Thoracic aorta (tissue), 2 donors: ENCODE measurements at regions not wholly inside any gene's neighbourhood (a gene's known extent, or its start where the extent isn't known, plus 50 kb on each side); places are given as distances from the start of the nearest gene placed in this dataset.

Source experiments
- ATAC-seq: fragments of 150-250 bp; one replicate; pipeline ENCODE4 v1.8.0; 2017; ENCODE audit warnings: low read depth; ENCODE audit not compliant: insufficient number of reproducible peaks, low FRiP score
- DNase-seq: peaks from one replicate; pipeline ENCODE4 v3.0.0-alpha.2; 2020; ENCODE audit warnings: low spot score
- H3K27ac ChIP-seq, 2 donors: fragments of 200-600 bp; sonication (generic); 1 replicate in 1 of 2; 2 replicates in 1 of 2; pipeline ENCODE4 v1.5.1; 2016; ENCODE audit warnings: mild to moderate bottlenecking in 2 of 2, moderate library complexity in 2 of 2
- H3K27me3 ChIP-seq: fragments of 200-600 bp; sonication (generic); replicated peaks from 2 replicates; pipeline ENCODE4 v1.6.0; 2016; ENCODE audit warnings: mild to moderate bottlenecking; ENCODE audit not compliant: insufficient read depth
- H3K36me3 ChIP-seq: fragments of 200-600 bp; sonication (generic); one replicate; pipeline ENCODE4 v1.5.1; 2016
- H3K4me1 ChIP-seq, 2 donors: fragments of 200-600 bp; sonication (generic); 1 replicate in 1 of 2; 2 replicates in 1 of 2; pipeline versions ENCODE4 v1.5.1 to v1.6.0; 2016; ENCODE audit warnings: low read depth in 2 of 2, mild to moderate bottlenecking in 1 of 2; ENCODE audit not compliant: control insufficient read depth in 1 of 2
- H3K4me3 ChIP-seq: fragments of 200-600 bp; sonication (generic); 2 replicates; pipeline ENCODE4 v1.5.1; 2016; ENCODE audit warnings: mild to moderate bottlenecking
- H3K9me3 ChIP-seq: fragments of 200-600 bp; sonication (generic); 2 replicates; pipeline ENCODE4 v1.5.1; 2016
- CTCF ChIP-seq: fragments of 200-600 bp; sonication (generic); IDR thresholded peaks from one replicate; pipeline ENCODE4 v1.5.1; 2019; ENCODE audit warnings: antibody characterized with exemption

- DNase-seq (no peak), ATAC-seq (no peak)
- no peak overlapping the region for H3K27ac ChIP-seq
- H3K9me3 ChIP-seq: no peaks in the 10 kb centered on the region
- TF ChIP-seq CTCF: no peak
- H3K4me3 ChIP-seq: no peak overlapping the region
- H3K36me3 ChIP-seq: no peaks in the 10 kb centered on the region
- no peaks in the 10 kb centered on the region for H3K27me3 ChIP-seq
- H3K4me1 ChIP-seq: no peaks in the 10 kb centered on the region
Observed at GRCh38 chrX:20965270-20966044, 408.8 kb upstream of the CNKSR2 start.

GRCh38 chrX:20954014-20954413, 420.2 kb upstream of the CNKSR2 start:
- H3K4me3 ChIP-seq: no peak overlapping the region
- H3K36me3 ChIP-seq: no peaks in the 10 kb centered on the region
- ATAC-seq (no peak), DNase-seq (no peak)
- no peak for TF ChIP-seq CTCF
- no peaks in the 10 kb centered on the region for H3K4me1 ChIP-seq
- no peaks in the 10 kb centered on the region for H3K9me3 ChIP-seq
- H3K27ac ChIP-seq: no peak overlapping the region
- no peaks in the 10 kb centered on the region for H3K27me3 ChIP-seq

GRCh38 chrX:20952180-20952579, 422.0 kb upstream of the CNKSR2 start:
- H3K9me3 ChIP-seq: no peaks in the 10 kb centered on the region
- H3K36me3 ChIP-seq: no peaks in the 10 kb centered on the region
- no peaks in the 10 kb centered on the region for H3K27me3 ChIP-seq
- no peak for ATAC-seq
- TF ChIP-seq CTCF: no peak
- DNase-seq: no peak
- H3K4me3 ChIP-seq: no peak overlapping the region
- H3K4me1 ChIP-seq: no peaks in the 10 kb centered on the region
- H3K27ac ChIP-seq: no peak overlapping the region

GRCh38 chrX:20951016-20951810, 423.0 kb upstream of the CNKSR2 start:
- no peak for ATAC-seq
- no peaks in the 10 kb centered on the region for H3K4me1 ChIP-seq
- H3K27me3 ChIP-seq: no peaks in the 10 kb centered on the region
- H3K9me3 ChIP-seq: no peaks in the 10 kb centered on the region
- no peak overlapping the region for H3K27ac ChIP-seq
- no peak overlapping the region for H3K4me3 ChIP-seq
- no peak for TF ChIP-seq CTCF
- no peak for DNase-seq
- no peaks in the 10 kb centered on the region for H3K36me3 ChIP-seq

GRCh38 chrX:20947411-20947912, 426.8 kb upstream of the CNKSR2 start:
- ATAC-seq: no peak
- no peak for TF ChIP-seq CTCF
- no peaks in the 10 kb centered on the region for H3K4me1 ChIP-seq
- DNase-seq: no peak
- H3K9me3 ChIP-seq: no peaks in the 10 kb centered on the region
- H3K27ac ChIP-seq: no peak overlapping the region
- H3K36me3 ChIP-seq: no peaks in the 10 kb centered on the region
- H3K4me3 ChIP-seq: no peak overlapping the region
- H3K27me3 ChIP-seq: no peaks in the 10 kb centered on the region
